Uterus (tissue), 3 donors: ENCODE measurements at regions not wholly inside any gene's neighbourhood (a gene's known extent, or its start where the extent isn't known, plus 50 kb on each side); places are given as distances from the start of the nearest gene placed in this dataset.

Source experiments
- DNase-seq, 2 donors: peaks; one replicate each; pipeline ENCODE4 v3.0.0-alpha.2; 2019 to 2020
- H3K27ac ChIP-seq, 2 donors: fragments of 200-600 bp; sonication (generic); 1 replicate in 1 of 2; 2 replicates in 1 of 2; pipeline ENCODE4 v1.5.1; 2016 to 2018
- H3K27me3 ChIP-seq, 2 donors: fragments of 200-600 bp; sonication (generic); one replicate each; pipeline ENCODE4 v1.5.1; 2018 to 2019; ENCODE audit warnings: control low read depth in 1 of 2
- H3K36me3 ChIP-seq, 2 donors: fragments of 200-600 bp; sonication (generic); one replicate each; pipeline ENCODE4 v1.5.1; 2019; ENCODE audit warnings: control low read depth in 1 of 2
- H3K4me1 ChIP-seq, 2 donors: fragments of 200-600 bp; sonication (generic); one replicate each; pipeline ENCODE4 v1.5.1; 2018 to 2019; ENCODE audit warnings: control low read depth in 1 of 2
- H3K4me3 ChIP-seq, 2 donors: fragments of 200-600 bp; sonication (generic); 1 replicate in 1 of 2; 2 replicates in 1 of 2; pipeline ENCODE4 v1.5.1; 2018 to 2019; ENCODE audit warnings: mild to moderate bottlenecking in 1 of 2
- H3K9me3 ChIP-seq, 2 donors: fragments of 200-600 bp; sonication (generic); one replicate each; pipeline ENCODE4 v1.5.1; 2019; ENCODE audit warnings: control low read depth in 1 of 2
- POLR2A ChIP-seq, 2 donors: fragments of 450-650 bp; IDR thresholded peaks; one replicate each; pipeline ENCODE4 v1.6.1; 2016; ENCODE audit warnings: antibody characterized with exemption in 2 of 2, mild to moderate bottlenecking in 1 of 2, moderate library complexity in 1 of 2
- intact Hi-C: fragments of 100-400 bp; cut with DNase I; formaldehyde crosslinking; loops from one replicate; pipeline ENCODE4 v1.15.1; 2023; ENCODE audit warnings: low total_unique reads
- TF ChIP-seq, protein P1 (sequence below), 4 experiments: fragments of 200-600 bp in 2 of 4; fragments of 450-650 bp in 2 of 4; sonication (generic) in 2 of 4; IDR thresholded peaks; one replicate each; pipeline ENCODE4 v1.5.1; 2016 to 2019; ENCODE audit warnings: antibody characterized with exemption in 4 of 4, mild to moderate bottlenecking in 2 of 4, moderate library complexity in 1 of 4
- donor health status: DM: yes; HTN: yes; CAD: no.

DNA sequence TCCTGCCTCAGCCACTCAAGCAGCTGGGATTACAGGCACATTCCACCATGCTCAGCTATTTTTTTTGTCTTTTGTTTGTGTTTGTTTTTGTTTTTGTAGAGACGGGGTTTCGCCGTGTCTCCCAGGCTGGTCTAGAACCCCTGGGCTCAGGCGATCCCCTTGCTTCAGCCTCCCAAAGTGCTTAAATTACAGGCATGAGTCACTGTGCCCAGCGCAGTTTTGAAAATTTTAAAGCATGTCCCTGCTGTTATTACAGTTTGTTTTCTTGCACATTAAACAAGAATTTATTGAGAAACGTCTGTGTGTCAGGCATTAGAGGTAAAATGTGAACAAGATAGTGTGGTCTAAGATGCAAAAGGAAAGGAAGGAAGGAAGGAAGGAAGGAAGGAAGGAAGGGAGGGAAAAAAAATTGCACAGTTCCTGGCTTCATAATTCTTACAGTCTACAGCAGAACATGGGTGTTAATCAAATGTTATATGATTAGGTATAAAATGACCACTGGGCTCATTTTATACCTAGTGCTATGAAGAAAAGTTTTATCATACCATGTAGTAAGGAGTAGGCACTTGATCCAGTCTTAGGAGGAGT lies 205.4 kb downstream of the SNX18 start:
- no peak for DNase-seq
- TF ChIP-seq, protein P1, sequence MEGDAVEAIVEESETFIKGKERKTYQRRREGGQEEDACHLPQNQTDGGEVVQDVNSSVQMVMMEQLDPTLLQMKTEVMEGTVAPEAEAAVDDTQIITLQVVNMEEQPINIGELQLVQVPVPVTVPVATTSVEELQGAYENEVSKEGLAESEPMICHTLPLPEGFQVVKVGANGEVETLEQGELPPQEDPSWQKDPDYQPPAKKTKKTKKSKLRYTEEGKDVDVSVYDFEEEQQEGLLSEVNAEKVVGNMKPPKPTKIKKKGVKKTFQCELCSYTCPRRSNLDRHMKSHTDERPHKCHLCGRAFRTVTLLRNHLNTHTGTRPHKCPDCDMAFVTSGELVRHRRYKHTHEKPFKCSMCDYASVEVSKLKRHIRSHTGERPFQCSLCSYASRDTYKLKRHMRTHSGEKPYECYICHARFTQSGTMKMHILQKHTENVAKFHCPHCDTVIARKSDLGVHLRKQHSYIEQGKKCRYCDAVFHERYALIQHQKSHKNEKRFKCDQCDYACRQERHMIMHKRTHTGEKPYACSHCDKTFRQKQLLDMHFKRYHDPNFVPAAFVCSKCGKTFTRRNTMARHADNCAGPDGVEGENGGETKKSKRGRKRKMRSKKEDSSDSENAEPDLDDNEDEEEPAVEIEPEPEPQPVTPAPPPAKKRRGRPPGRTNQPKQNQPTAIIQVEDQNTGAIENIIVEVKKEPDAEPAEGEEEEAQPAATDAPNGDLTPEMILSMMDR (IDR thresholded peaks at IDR 0.05), result no peak
- TF ChIP-seq POLR2A (IDR thresholded peaks at IDR 0.05), result no peak
- H3K27me3 ChIP-seq, result no peaks in the 10 kb centered on the region
- H3K4me1 ChIP-seq, result peaks cover 0 to 6% of the 10 kb centered on the region in 2 donors
- H3K27ac ChIP-seq, result no peak overlapping the region
- H3K36me3 ChIP-seq, result no peaks in the 10 kb centered on the region
- no peak overlapping the region for H3K4me3 ChIP-seq
- intact Hi-C loops, result no loop called here
- H3K9me3 ChIP-seq, result no peaks in the 10 kb centered on the region

DNA sequence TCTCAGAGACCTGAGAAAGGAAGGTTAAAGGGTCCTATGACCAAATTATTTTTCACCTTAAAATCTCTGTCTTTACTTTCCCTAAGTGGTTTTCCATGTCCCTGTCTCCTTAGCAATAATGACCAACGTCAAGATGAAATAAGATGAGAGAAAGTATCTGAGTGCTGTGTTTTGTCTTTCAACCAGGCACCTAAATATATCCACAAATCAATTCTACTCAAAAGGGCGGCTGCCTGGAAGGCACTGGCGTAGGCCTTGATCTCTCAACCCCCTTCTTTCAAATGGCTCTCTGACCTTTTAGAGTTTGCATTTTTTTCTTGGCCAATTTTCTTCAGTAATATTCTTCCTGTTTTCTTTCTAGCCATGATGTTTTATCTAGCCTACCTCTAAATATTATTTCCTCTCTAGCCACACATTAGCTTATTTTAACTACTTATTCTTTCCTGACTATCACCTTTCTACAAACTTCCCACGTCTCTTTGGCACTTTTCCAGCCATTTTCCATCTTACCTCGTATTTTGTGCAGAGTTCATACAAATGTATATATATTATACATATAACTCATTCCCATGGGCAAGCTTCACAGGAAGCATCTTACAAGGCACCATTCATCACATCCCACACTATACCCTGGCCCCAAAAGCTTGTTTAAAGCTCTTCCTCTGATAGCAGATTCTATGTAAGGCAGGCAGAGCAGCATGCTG lies 204.5 kb downstream of the SNX18 start:
- Histone ChIP-seq H3K4me3 (no peak overlapping the region), H3K27me3 (no peaks in the 10 kb centered on the region), H3K9me3 (no peaks in the 10 kb centered on the region), H3K27ac (no peak overlapping the region), H3K4me1 (peaks cover 0 to 6% of the 10 kb centered on the region in 2 donors), H3K36me3 (no peaks in the 10 kb centered on the region)
- TF ChIP-seq, protein P1 (IDR thresholded peaks at IDR 0.05), result no peak
- no peak for TF ChIP-seq POLR2A (IDR thresholded peaks at IDR 0.05)
- intact Hi-C loops, result no loop called here
- DNase-seq, result no peak

GRCh38 chr5:54721116-54721515 lies 203.6 kb downstream of the SNX18 start:
- TF ChIP-seq POLR2A (IDR thresholded peaks at IDR 0.05), result no peak
- TF ChIP-seq, protein P1 (IDR thresholded peaks at IDR 0.05), result no peak
- H3K4me3 ChIP-seq, result no peak overlapping the region

DNA sequence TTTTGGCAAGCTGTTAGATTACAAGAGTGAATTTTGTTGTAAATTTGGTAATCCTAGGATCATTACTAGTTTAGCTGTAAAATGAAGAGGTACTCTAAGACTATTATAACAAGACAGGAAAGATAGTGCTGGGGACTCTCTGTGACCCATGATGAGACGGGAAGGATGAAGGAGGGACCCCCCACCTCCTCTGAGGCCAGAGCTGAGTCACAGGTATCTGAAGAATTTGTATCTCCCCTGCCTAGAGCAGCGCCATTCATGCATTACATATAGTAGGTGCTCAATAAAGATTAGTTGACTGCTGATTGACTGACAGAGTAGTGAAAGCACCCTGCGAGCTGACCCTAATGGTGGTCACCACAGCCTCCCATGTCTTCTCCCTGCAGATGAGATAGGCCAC lies 202.8 kb downstream of the SNX18 start:
- intact Hi-C loops, result no loop called here

More at GRCh38 chr5:54721116-54721515, 203.6 kb downstream of the SNX18 start:
- H3K36me3 ChIP-seq, result no peaks in the 10 kb centered on the region
- intact Hi-C loops, result no loop called here
- no peaks in the 10 kb centered on the region for H3K9me3 ChIP-seq
- DNase-seq, result no peak
- peaks cover 0 to 6% of the 10 kb centered on the region in 2 donors for H3K4me1 ChIP-seq
- H3K27ac ChIP-seq, result no peak overlapping the region
- no peaks in the 10 kb centered on the region for H3K27me3 ChIP-seq

More for the DNA sequence above, 202.8 kb downstream of the SNX18 start:
- Histone ChIP-seq H3K27me3 (no peaks in the 10 kb centered on the region), H3K36me3 (no peaks in the 10 kb centered on the region), H3K9me3 (no peaks in the 10 kb centered on the region), H3K4me1 (peaks cover 0 to 6% of the 10 kb centered on the region in 2 donors), H3K27ac (no peak overlapping the region), H3K4me3 (no peak overlapping the region)
- TF ChIP-seq POLR2A (IDR thresholded peaks at IDR 0.05), result no peak
- TF ChIP-seq, protein P1 (IDR thresholded peaks at IDR 0.05), result no peak
- DNase-seq, result no peak
